Dermis blood vessel endothelial cell (primary cell): ENCODE measurements at regions not wholly inside any gene's neighbourhood (a gene's known extent, or its start where the extent isn't known, plus 50 kb on each side); places are given as distances from the start of the nearest gene placed in this dataset.
"Not testable (repeated sequence)": the region's sequence is repeated elsewhere in the genome, so short reads cannot be mapped to it uniquely, and the experiment has no call there.

Experiments
- DNase-seq: peaks from one replicate; pipeline ENCODE4 v3.0.0; 2010

GRCh38 chr1:41980827-41981653, 62.3 kb upstream of the HIVEP3 start:
- DNase-seq = no peak

DNA sequence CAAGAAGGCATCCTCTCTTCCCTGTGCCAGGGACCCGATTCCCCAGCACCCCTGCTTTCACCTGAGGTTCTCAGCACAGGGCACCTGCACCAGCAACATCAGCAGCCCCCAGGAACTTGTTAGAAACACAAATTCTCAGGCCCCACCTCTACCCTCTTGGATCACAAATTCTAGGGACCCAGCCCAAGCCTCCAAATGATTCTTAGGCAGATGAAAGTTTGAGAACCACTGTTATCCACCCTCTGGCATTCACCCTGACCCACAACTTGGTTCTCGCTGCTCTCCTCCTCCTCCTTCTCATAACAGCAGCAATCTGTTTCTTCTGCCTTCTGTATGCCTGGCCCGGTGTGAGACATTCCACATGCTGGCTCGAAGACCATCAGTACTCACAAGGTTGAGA, 60.3 kb upstream of the HIVEP3 start:
- DNase-seq = no peak

DNA sequence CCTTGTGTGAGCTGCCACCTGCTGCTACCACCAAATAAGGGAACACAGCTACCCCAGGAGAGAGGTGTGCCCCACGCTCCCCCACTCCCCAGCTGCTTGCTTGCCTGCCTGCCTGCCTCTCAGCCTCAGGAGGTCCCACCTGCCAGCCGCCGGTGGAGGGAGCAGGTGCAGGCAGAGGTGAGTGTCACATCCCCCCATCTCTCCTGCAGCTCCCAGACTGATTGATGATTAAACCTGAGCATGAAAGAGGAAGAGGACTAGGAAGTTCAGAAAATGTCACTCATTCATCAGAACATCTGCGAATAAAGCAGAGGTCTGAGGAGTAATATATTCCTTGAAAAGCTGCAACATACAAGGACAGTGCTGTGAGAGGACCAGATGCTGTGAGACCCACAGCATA, 58.6 kb upstream of the HIVEP3 start:
- DNase-seq = no peak

GRCh38 chr1:41976671-41977070, 57.9 kb upstream of the HIVEP3 start:
- no peak for DNase-seq

GRCh38 chr1:41975850-41976569, 57.3 kb upstream of the HIVEP3 start:
- no peak for DNase-seq

- no peak for DNase-seq
Measured at GRCh38 chr1:41975121-41975520, 56.4 kb upstream of the HIVEP3 start.

DNA sequence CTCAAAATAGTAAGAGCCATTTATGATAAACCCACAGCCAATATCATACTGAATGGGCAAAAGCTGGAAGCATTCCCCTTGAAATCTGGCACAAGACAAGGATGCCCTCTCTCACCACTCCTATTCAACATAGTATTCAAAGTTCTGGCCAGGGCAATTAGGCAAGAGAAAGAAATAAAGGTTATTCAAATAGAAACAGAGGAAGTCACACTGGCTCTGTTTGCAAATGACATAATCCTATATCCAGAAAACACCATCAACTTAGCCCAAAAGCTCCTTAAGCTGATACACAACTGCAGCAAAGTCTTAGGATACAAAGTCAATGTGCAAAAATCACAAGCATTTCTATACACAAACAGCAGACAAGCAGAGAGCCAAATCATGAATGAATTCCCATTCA, 49.8 kb upstream of the HIVEP3 start:
- not testable (repeated sequence) for DNase-seq
